ENCODE measurements at regions not wholly inside any gene's neighbourhood (a gene's known extent, or its start where the extent isn't known, plus 50 kb on each side); places are given as distances from the start of the nearest gene placed in this dataset.

GRCh38 chr6:103027271-103027931 lies 1633.9 kb downstream of the GRIK2 start:
- DNase-seq (ENCODE audit: low spot score) (no peak), ATAC-seq (peak; percentile 60)
- TF ChIP-seq SMAD3 (CRISPR knock-in tag; IDR thresholded peaks at IDR 0.05; ENCODE audit: borderline replicate concordance) (no peak), NFYB (CRISPR knock-in tag; conservative IDR thresholded peaks at IDR 0.05; ENCODE audit: low read depth) (no peak), ZNF281 (CRISPR knock-in tag; IDR thresholded peaks at IDR 0.05) (no peak), ZNF423 (CRISPR knock-in tag; IDR thresholded peaks at IDR 0.05) (no peak), OVOL2 (CRISPR knock-in tag; IDR thresholded peaks at IDR 0.05; ENCODE audit: borderline replicate concordance) (no peak), ETV6 (CRISPR knock-in tag; IDR thresholded peaks at IDR 0.05) (no peak), IRF2 (CRISPR knock-in tag; IDR thresholded peaks at IDR 0.05; ENCODE audit: borderline replicate concordance, low read depth) (no peak), MYBL2 (CRISPR knock-in tag; IDR thresholded peaks at IDR 0.05) (no peak), CREB1 (CRISPR knock-in tag; IDR thresholded peaks at IDR 0.05) (no peak), ATF6 (CRISPR knock-in tag; IDR thresholded peaks at IDR 0.05) (no peak), USF1 (CRISPR knock-in tag; IDR thresholded peaks at IDR 0.05) (no peak), MLX (CRISPR knock-in tag; IDR thresholded peaks at IDR 0.05) (no peak), PRRX2 (CRISPR knock-in tag; IDR thresholded peaks at IDR 0.05) (no peak), PREB (CRISPR knock-in tag; IDR thresholded peaks at IDR 0.05; ENCODE audit: borderline replicate concordance) (no peak), E2F5 (CRISPR knock-in tag; IDR thresholded peaks at IDR 0.05) (no peak), NFATC4 (CRISPR knock-in tag; IDR thresholded peaks at IDR 0.05) (no peak), ZNF512 (CRISPR knock-in tag; IDR thresholded peaks at IDR 0.05; ENCODE audit: borderline replicate concordance) (no peak)
- no peaks in the 10 kb centered on the region for H3K27me3 Mint-ChIP-seq (ENCODE audit: low read depth)
- POLR2A ChIA-PET = no interaction called here
- no peak overlapping the region for H3K27ac Mint-ChIP-seq
- no peaks in the 10 kb centered on the region for H3K36me3 Mint-ChIP-seq
- 0 out of 2 replicates have a peak, but pooled peaks cover 4% of the 10 kb centered on the region for H3K4me1 Mint-ChIP-seq
- H3K4me3 Mint-ChIP-seq = no peak overlapping the region
- CTCF ChIA-PET = interaction anchor here (1.2 kb wide), 1 partner anchor 94 kb away, joined by 4 read pairs; no protein-coding TSS in a partner anchor
- no peaks in the 10 kb centered on the region for H3K9me3 Mint-ChIP-seq

Measured in WTC11 (cell line).